ENCODE measurements at regions not wholly inside any gene's neighbourhood (a gene's known extent, or its start where the extent isn't known, plus 50 kb on each side); places are given as distances from the start of the nearest gene placed in this dataset.
"Not testable (repeated sequence)": the region's sequence is repeated elsewhere in the genome, so short reads cannot be mapped to it uniquely, and the experiment has no call there.

DNA sequence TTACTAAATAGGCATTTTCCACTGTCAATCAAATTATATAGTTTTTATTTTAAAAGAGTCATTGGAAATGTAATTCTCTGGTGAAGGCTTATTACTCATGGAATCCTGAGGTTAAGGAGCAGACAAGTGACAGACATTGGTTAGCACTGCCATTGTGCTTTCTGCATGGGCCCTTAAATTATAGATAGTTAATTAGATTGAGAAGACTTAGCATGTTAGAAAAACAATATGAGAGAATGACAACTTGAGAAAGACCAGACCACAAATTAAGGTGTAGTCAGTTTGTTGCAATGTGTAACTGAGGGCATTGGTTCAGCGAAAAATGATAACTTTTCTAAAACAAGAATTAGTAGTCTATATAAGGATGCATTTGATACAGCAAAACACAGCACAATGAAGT, 195.5 kb downstream of the SLITRK6 start:
- no peak for DNase-seq (ENCODE audit: low spot score)

- no peak for DNase-seq (ENCODE audit: low spot score)
Observed at GRCh38 chr13:85601526-85601925, 197.7 kb downstream of the SLITRK6 start.

DNA sequence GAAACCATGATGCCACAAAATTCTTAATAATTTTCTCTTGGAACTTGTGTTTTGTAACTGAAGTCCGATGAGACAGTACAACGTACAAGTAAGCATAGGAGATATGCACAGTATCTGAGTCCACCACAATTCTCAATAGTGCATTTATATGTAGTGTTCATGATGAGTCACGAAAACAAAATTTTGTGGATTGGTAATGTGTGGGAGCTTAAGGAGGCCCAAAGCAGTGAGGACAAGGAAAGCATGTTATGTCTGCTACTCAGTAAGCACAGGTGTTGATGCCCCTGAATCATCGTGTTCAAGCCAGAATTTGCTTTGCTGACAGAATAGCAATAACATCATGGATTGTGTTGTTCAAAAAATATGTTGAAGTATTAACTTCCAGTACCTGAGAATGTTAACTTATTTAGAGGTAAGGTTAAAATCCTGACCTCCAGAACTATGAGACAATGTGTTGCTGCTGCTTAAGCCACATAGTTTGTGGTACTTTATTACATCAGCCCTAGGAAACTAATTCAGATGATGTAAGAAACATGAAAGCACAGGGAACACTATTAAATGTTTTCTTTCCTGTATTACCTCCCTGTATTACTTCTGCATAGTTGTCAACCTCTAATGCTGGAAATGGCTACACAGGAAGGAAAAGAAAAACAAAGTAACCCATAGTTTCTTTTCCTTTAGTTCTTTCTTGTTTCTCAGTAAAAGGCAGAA, 201.3 kb downstream of the SLITRK6 start:
- DNase-seq (ENCODE audit: low spot score): no peak

- DNase-seq (ENCODE audit: low spot score): no peak
Observed at GRCh38 chr13:85592211-85592610, 207.0 kb downstream of the SLITRK6 start.

DNA sequence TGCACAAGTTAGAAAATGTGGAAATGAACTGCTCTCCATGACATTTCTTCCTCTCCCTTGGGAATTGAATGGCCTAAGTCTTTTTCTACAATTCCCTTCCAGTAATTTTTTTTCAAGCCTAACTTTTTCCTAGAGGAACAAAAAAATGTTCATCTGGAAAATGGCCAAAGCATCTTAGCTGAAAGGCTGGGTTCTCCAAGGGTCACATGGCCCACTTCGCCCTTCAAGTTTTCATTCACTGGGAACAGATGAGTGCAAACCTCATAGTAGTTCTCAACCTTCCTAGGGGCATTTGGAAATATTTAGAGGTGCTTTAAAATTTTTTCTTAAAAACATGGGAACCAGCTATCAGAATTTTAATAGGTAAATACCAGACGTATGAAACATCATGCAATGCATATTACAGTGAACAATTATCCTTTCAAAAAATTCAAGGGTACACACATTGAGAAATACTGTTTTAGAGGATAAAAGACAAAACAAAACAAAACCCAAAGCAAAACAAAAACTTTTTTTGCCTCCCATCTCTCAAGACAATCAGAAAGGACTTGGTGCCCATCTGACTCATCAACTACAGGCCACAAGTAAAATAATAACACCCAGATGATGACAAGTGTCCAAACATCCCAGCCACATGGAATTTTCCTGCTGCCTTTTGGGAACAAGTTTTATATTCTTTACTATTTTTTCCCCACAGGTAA, 208.8 kb downstream of the SLITRK6 start:
- no peak for DNase-seq (ENCODE audit: low spot score)

- no peak for DNase-seq (ENCODE audit: low spot score)
Observed at GRCh38 chr13:85589021-85589420, 210.2 kb downstream of the SLITRK6 start.

- no peak for DNase-seq (ENCODE audit: low spot score)
Observed at GRCh38 chr13:85588359-85588758, 210.9 kb downstream of the SLITRK6 start.

- DNase-seq (ENCODE audit: low spot score): no peak
Observed at GRCh38 chr13:85586856-85587255, 212.4 kb downstream of the SLITRK6 start.

- no peak for DNase-seq (ENCODE audit: low spot score)
Observed at GRCh38 chr13:85586422-85586831, 212.8 kb downstream of the SLITRK6 start.

DNA sequence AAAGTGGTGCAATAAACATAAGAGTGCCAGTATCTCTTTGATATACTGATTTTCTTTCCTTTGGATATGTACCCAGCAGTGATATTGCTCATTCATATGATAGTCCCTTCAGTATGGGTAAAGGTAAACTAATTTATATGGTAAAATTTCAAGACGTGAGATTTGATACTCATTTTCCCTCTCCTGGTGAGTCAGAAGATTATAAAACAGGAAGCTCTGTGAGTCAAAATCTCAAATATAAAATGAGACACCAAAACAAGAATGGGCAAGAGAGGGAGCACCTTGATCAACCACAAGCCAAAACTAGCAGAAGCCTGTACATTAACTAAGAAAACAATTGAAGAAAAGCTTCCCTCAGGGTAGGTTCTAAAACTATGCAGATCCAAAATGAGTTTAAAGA, 216.3 kb downstream of the SLITRK6 start:
- DNase-seq (ENCODE audit: low spot score): no peak

DNA sequence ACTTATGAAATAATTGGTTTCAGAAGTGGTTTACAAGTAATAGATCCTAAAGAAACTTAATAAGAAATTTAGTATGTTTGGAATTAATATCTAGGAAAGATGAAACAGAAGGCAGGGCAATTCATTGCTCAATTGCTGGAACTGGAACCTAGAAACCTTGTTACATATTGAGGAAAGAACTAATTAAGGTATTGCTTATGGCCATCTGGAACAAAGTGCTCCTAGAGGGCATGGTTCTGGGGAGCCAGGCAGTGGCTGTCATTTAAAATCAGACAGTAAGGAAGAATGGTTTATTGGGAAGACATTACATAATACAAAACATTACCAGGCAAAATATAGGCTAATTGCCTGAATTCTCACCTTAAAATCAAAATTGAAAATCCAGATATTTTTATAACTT, 224.1 kb downstream of the SLITRK6 start:
- no peak for DNase-seq (ENCODE audit: low spot score)

DNA sequence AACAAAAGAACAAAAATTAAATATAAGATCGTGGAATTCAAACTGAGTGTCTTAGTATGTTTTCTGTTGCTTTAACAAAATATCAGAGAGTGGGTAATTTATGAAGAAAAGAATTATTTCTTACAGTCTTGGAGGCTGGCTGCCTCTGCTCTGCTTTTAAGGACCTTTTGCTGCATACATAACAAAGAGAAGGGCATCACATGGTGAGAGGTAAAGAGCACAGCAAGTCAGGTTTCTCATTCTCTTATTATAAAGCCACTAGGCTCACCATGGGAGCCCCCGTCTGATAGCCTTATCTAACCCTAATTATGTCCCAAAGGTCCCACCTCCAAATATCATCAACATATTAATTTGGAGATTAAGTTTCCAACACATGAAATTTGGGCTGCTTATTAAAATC, 231.3 kb downstream of the SLITRK6 start:
- no peak for DNase-seq (ENCODE audit: low spot score)

DNA sequence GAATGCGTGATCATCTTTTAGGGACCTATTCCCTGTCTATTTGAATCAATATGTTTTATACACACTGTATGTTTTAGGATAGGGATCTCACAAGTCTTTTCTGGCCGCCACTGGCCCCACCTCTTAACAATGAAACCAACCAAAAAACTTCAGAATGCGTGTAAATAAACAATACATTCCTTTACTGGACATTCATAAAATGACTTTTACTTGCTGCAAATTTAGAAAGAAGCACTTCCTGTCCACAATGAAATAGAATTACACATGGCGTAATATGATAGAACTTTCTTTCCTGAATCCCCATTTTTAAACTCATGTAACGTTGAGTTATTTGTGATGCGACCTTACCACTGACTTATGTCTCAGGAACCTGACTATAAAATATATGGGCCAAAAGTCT, 233.6 kb downstream of the SLITRK6 start:
- DNase-seq (ENCODE audit: low spot score): no peak

GRCh38 chr13:85564598-85564997, 234.6 kb downstream of the SLITRK6 start:
- no peak for DNase-seq (ENCODE audit: low spot score)

DNA sequence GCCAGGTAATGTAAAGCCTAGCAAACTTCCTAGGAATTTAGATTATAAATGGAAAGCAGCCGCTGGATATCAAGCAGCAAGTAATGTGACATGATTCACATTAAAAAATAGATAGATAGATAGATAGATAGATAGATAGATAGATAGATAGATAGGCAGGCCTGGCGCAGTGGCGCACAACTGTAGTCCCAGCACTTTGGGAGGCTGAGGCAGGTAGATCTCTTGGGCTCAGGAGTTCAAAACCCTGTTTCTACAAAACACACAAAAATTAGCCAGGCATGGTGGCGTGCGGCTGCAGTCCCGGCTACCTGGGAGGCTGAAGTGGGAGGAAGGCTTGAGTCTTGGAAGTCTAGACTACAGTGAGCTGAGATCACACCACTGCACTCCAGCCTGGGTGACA, 236.9 kb downstream of the SLITRK6 start:
- DNase-seq (ENCODE audit: low spot score): no peak

GRCh38 chr13:85557691-85558467, 241.3 kb downstream of the SLITRK6 start:
- DNase-seq (ENCODE audit: low spot score): no peak

- no peak for DNase-seq (ENCODE audit: low spot score)
Observed at GRCh38 chr13:85551012-85551411, 248.2 kb downstream of the SLITRK6 start.

- no peak for DNase-seq (ENCODE audit: low spot score)
Observed at GRCh38 chr13:85549819-85550218, 249.4 kb downstream of the SLITRK6 start.

GRCh38 chr13:85548845-85549244, 250.4 kb downstream of the SLITRK6 start:
- not testable (repeated sequence) for DNase-seq (ENCODE audit: low spot score)

GRCh38 chr13:85545771-85546170, 253.4 kb downstream of the SLITRK6 start:
- DNase-seq (ENCODE audit: low spot score): no peak

GRCh38 chr13:85544756-85545155, 254.5 kb downstream of the SLITRK6 start:
- DNase-seq (ENCODE audit: low spot score): no peak

DNA sequence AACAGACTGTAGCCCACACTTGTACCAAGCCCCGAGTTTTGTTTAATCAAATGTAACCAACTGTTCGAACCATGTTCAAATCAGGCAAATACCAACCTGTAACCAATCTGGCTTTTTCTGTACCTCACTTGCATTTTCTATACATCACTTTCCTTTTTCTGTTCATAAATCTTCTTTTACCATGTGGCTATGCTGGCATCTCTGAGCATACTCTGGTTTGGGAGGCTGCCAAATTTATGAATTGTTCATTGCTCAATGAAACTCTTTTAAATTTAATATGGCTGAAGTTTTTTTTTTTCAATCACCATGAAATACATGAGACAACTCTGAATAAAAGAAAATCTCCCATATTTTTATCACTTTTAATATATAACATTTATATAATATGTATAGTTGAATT, 256.1 kb downstream of the SLITRK6 start:
- no peak for DNase-seq (ENCODE audit: low spot score)

DNA sequence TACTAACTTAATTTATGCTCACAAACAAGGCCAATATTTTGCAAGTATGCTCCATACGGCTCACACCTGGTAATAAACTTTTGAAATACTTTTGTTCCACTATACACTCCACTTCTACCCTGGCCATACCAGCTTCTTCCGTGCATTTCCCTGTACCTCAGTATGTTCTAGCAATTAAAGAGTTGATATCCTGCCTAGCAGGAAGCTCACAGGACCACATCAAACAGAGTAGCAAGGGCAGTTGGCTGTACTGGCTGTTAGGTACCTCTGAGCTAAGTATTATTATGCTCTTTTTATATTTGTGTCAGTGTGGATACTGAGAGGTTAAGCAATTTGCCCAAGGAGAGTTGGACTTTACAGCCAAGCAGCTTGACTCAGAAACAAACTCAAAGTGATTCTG, 257.7 kb downstream of the SLITRK6 start:
- DNase-seq (ENCODE audit: low spot score): no peak

Measured in HuH-7.5 (cell line).